H1 (cell line): ENCODE measurements at regions not wholly inside any gene's neighbourhood (a gene's known extent, or its start where the extent isn't known, plus 50 kb on each side); places are given as distances from the start of the nearest gene placed in this dataset.

Experiments
- CTCF ChIA-PET: fragments of 300-600 bp; sonication (Branson Sonifier 250); formaldehyde crosslinking; loops from one replicate; lab custom pipeline; 2021; ENCODE audit not compliant: partially characterized antibody; lab: Charles Lee
- POLR2A ChIA-PET: fragments of 300-600 bp; sonication (Branson Sonifier 250); formaldehyde crosslinking; loops from one replicate; lab custom pipeline; 2021; ENCODE audit warnings: inconsistent platforms; ENCODE audit not compliant: partially characterized antibody; lab: Charles Lee
- DNase-seq, 2 experiments: peaks; one replicate each; pipeline versions ENCODE4 v3.0.0 to v3.0.0-alpha.2; 2010 to 2022; ENCODE audit warnings: low spot score in 2 of 2, low read depth in 1 of 2, mixed read lengths in 1 of 2
- FAIRE-seq: peaks from 2 replicates; lab custom pipeline; 2011; peaks lifted over from hg19 to GRCh38; lab: Jason Lieb, UNC
- H2AFZ ChIP-seq: 2 replicates; pipeline ENCODE4 v1.8.1; 2012; ENCODE audit warnings: low read length, inconsistent platforms
- H2AK5ac ChIP-seq: 2 replicates; pipeline ENCODE4 v1.6.1; 2013; ENCODE audit warnings: low read depth, low read length
- H2BK120ac ChIP-seq: replicated peaks from 2 replicates; pipeline ENCODE3; 2013; ENCODE audit warnings: low read depth, low read length, inconsistent platforms
- H2BK12ac ChIP-seq: 2 replicates; pipeline ENCODE4 v1.6.1; 2013; ENCODE audit warnings: low read depth, low read length
- H2BK15ac ChIP-seq: 2 replicates; pipeline ENCODE4 v1.6.1; 2013; ENCODE audit warnings: low read length
- H2BK20ac ChIP-seq: 2 replicates; pipeline ENCODE4 v1.6.1; 2013; ENCODE audit warnings: low read length
- H2BK5ac ChIP-seq: 2 replicates; pipeline ENCODE4 v1.6.1; 2013; ENCODE audit warnings: low read depth, low read length
- H3K14ac ChIP-seq: 2 replicates; pipeline ENCODE4 v1.6.1; 2013; ENCODE audit warnings: inconsistent platforms; ENCODE audit not compliant: insufficient read length
- H3K18ac ChIP-seq: 2 replicates; pipeline ENCODE4 v1.6.1; 2013; ENCODE audit warnings: low read length; ENCODE audit errors: extremely low read depth
- H3K23ac ChIP-seq: 2 replicates; pipeline ENCODE4 v1.6.1; 2013; ENCODE audit warnings: inconsistent platforms; ENCODE audit not compliant: insufficient read length
- H3K23me2 ChIP-seq: 2 replicates; pipeline ENCODE4 v1.6.1; 2013; ENCODE audit warnings: low read depth, low read length
- H3K27ac ChIP-seq: 2 replicates; pipeline ENCODE4 v1.6.1; 2011; ENCODE audit warnings: low read depth, low read length, inconsistent platforms
- H3K27me3 ChIP-seq, 4 experiments: replicated peaks in 1 of 4; 1 replicate in 1 of 4; 2 replicates in 3 of 4; pipeline versions ENCODE4 v1.6.1 to v1.8.1; 2011 to 2013; ENCODE audit warnings: low read length in 3 of 4, mild to moderate bottlenecking in 3 of 4, inconsistent platforms in 2 of 4, mixed read lengths in 2 of 4, moderate library complexity in 1 of 4; ENCODE audit not compliant: control insufficient read depth in 3 of 4, insufficient read depth in 3 of 4; ENCODE audit errors: extremely low read depth in 1 of 4
- H3K36me3 ChIP-seq, 4 experiments: 2 replicates each; pipeline versions ENCODE4 v1.6.1 to v1.8.1; 2011 to 2013; ENCODE audit warnings: mild to moderate bottlenecking in 4 of 4, low read length in 3 of 4, moderate library complexity in 2 of 4, control low read depth in 1 of 4, inconsistent platforms in 1 of 4; ENCODE audit not compliant: insufficient read depth in 4 of 4, control insufficient read depth in 2 of 4
- H3K4ac ChIP-seq: replicated peaks from 2 replicates; pipeline ENCODE3; 2013; ENCODE audit warnings: low read length, low read depth, mixed read lengths, inconsistent platforms; ENCODE audit not compliant: insufficient read length
- H3K4me1 ChIP-seq, 4 experiments: replicated peaks in 1 of 4; 1 replicate in 1 of 4; 2 replicates in 3 of 4; pipeline versions ENCODE4 v1.6.1 to v1.8.1; 2011 to 2013; ENCODE audit warnings: low read length in 3 of 4, inconsistent platforms in 2 of 4, mixed read lengths in 1 of 4; ENCODE audit not compliant: insufficient read depth in 4 of 4, control insufficient read depth in 3 of 4
- H3K4me2 ChIP-seq, 2 experiments: 2 replicates each; pipeline versions ENCODE4 v1.6.1 to v1.8.1; 2011 to 2013; ENCODE audit warnings: low read depth in 2 of 2, low read length in 2 of 2, control low read depth in 1 of 2, inconsistent platforms in 1 of 2, mild to moderate bottlenecking in 1 of 2; ENCODE audit not compliant: insufficient read depth in 1 of 2
- H3K4me3 ChIP-seq, 4 experiments: fragments of 200-600, 300-600 bp in 1 of 4; sonication (generic), shearing (Covaris generic), sonication (Bioruptor Twin) in 1 of 4; 2 replicates each; pipeline versions ENCODE4 v1.5.1 to v1.8.1; 2011 to 2016; ENCODE audit warnings: low read length in 4 of 4, low read depth in 3 of 4, control low read depth in 2 of 4, inconsistent platforms in 2 of 4, mild to moderate bottlenecking in 2 of 4, mixed read lengths in 1 of 4, moderate library complexity in 1 of 4; ENCODE audit not compliant: insufficient read depth in 2 of 4; ENCODE audit errors: extremely low read depth in 1 of 4
- H3K56ac ChIP-seq: replicated peaks from 2 replicates; pipeline ENCODE3; 2013; ENCODE audit warnings: low read depth, mild to moderate bottlenecking, mixed read lengths, low read length, inconsistent platforms; ENCODE audit not compliant: insufficient read length
- H3K79me1 ChIP-seq: 2 replicates; pipeline ENCODE4 v1.6.1; 2013; ENCODE audit warnings: low read depth, low read length, control low read depth
- H3K79me2 ChIP-seq, 2 experiments: 2 replicates each; pipeline versions ENCODE4 v1.6.1 to v1.8.1; 2012 to 2013; ENCODE audit warnings: low read length in 2 of 2, mild to moderate bottlenecking in 2 of 2, inconsistent platforms in 1 of 2; ENCODE audit not compliant: insufficient read depth in 2 of 2, control insufficient read depth in 1 of 2
- H3K9ac ChIP-seq, 4 experiments: replicated peaks in 1 of 4; 1 replicate in 1 of 4; 2 replicates in 3 of 4; pipeline versions ENCODE4 v1.6.1 to v1.8.1; 2011 to 2013; ENCODE audit warnings: low read depth in 3 of 4, low read length in 3 of 4, control low read depth in 2 of 4, mild to moderate bottlenecking in 2 of 4, moderate library complexity in 2 of 4, inconsistent platforms in 1 of 4; ENCODE audit errors: extremely low read depth in 1 of 4
- H3K9me3 ChIP-seq, 2 experiments: 2 replicates each; pipeline versions ENCODE4 v1.6.1 to v1.8.1; 2012 to 2013; ENCODE audit warnings: mild to moderate bottlenecking in 2 of 2, moderate library complexity in 2 of 2, control low read depth in 1 of 2, inconsistent platforms in 1 of 2, low read depth in 1 of 2, low read length in 1 of 2, mixed read lengths in 1 of 2; ENCODE audit not compliant: insufficient read depth in 2 of 2
- H4K20me1 ChIP-seq, 2 experiments: replicated peaks in 1 of 2; 2 replicates each; pipeline versions ENCODE3 to v1.8.1; 2011 to 2013; ENCODE audit warnings: inconsistent platforms in 2 of 2, low read length in 2 of 2, mild to moderate bottlenecking in 1 of 2; ENCODE audit not compliant: insufficient read depth in 2 of 2, control insufficient read depth in 1 of 2
- H4K5ac ChIP-seq: 2 replicates; pipeline ENCODE4 v1.6.1; 2013; ENCODE audit warnings: low read length, low read depth, mixed read lengths, inconsistent platforms; ENCODE audit not compliant: insufficient read length
- H4K8ac ChIP-seq: 2 replicates; pipeline ENCODE4 v1.8.0; 2013; ENCODE audit warnings: mild to moderate bottlenecking, moderate library complexity, low read length, inconsistent platforms; ENCODE audit not compliant: insufficient read depth; ENCODE audit errors: extremely low read depth
- H4K91ac ChIP-seq: replicated peaks from 2 replicates; pipeline ENCODE3; 2013; ENCODE audit warnings: low read length, mixed read lengths, inconsistent platforms; ENCODE audit not compliant: insufficient read length
- CBX5 ChIP-seq: fragments of 300-800, 300-1000 bp; sonication (generic); IDR thresholded peaks from 2 replicates; pipeline ENCODE4 v1.7.1; 2016; ENCODE audit warnings: antibody characterized with exemption, low read length, low read depth
- EGR1 ChIP-seq: IDR thresholded peaks from 2 replicates; pipeline ENCODE4 v1.6.1; 2011; ENCODE audit warnings: low read depth, low read length, borderline replicate concordance
- GTF2F1 ChIP-seq: IDR thresholded peaks from 2 replicates; pipeline ENCODE4 v1.6.1; 2012; ENCODE audit warnings: low read depth, low read length, improper control_type of control experiment, borderline replicate concordance
- JUN ChIP-seq: IDR thresholded peaks from 2 replicates; pipeline ENCODE4 v1.6.1; 2011; ENCODE audit warnings: low read depth, mild to moderate bottlenecking, improper control_type of control experiment, low read length
- KDM1A ChIP-seq: fragments of 200-600, 300-600 bp; sonication (generic); IDR thresholded peaks from 2 replicates; pipeline ENCODE4 v1.7.1; 2016; ENCODE audit warnings: mild to moderate bottlenecking, low read length, borderline replicate concordance
- MAFK ChIP-seq: IDR thresholded peaks from 2 replicates; pipeline ENCODE4 v1.6.1; 2012; ENCODE audit warnings: low read depth, mild to moderate bottlenecking, improper control_type of control experiment, low read length
- NRF1 ChIP-seq: IDR thresholded peaks from 2 replicates; pipeline ENCODE4 v1.6.1; 2011; ENCODE audit warnings: mild to moderate bottlenecking, low read depth, low read length, improper control_type of control experiment
- RBBP5 ChIP-seq: IDR thresholded peaks from 2 replicates; pipeline ENCODE4 v1.7.1; 2012; ENCODE audit warnings: low read depth, mild to moderate bottlenecking, inconsistent platforms, low read length, moderate library complexity, borderline replicate concordance
- RNF2 ChIP-seq: fragments of 200-900, 300-1000 bp; sonication (generic); IDR thresholded peaks from 2 replicates; pipeline ENCODE4 v1.7.1; 2016; ENCODE audit warnings: borderline replicate concordance, low read depth, mild to moderate bottlenecking, antibody characterized with exemption, low read length; ENCODE audit not compliant: poor library complexity, severe bottlenecking; ENCODE audit errors: missing control alignments
- SIRT6 ChIP-seq: IDR thresholded peaks from one replicate; pipeline ENCODE4 v1.7.1; 2012; ENCODE audit warnings: low read length, inconsistent platforms
- SUZ12 ChIP-seq: fragments of 200-600 bp; sonication (generic); IDR thresholded peaks from 2 replicates; pipeline ENCODE4 v1.6.1; 2012; ENCODE audit warnings: mild to moderate bottlenecking, inconsistent platforms, low read length, moderate library complexity, mixed read lengths
- TBP ChIP-seq: IDR thresholded peaks from 2 replicates; pipeline ENCODE4 v1.6.1; 2011; ENCODE audit warnings: low read depth, low read length, improper control_type of control experiment
- TCF12 ChIP-seq: IDR thresholded peaks from 2 replicates; pipeline ENCODE4 v1.6.1; 2011; ENCODE audit warnings: low read depth, mild to moderate bottlenecking, low read length
- TEAD4 ChIP-seq: IDR thresholded peaks from 2 replicates; pipeline ENCODE4 v1.6.1; 2012; ENCODE audit warnings: low read depth, low read length, inconsistent platforms, mixed read lengths
- ZNF274 ChIP-seq: IDR thresholded peaks from 2 replicates; pipeline ENCODE4 v1.7.0; 2012; ENCODE audit warnings: low read length, borderline replicate concordance; ENCODE audit errors: extremely low read depth
- WGBS, 2 experiments: shearing (Covaris generic) in 1 of 2; methylation state at CpG; one replicate each; pipeline versions ENCODE4 v1.1.6 to v1.1.7; 2013 to 2015; ENCODE audit warnings: low lambda C conversion rate in 2 of 2, mixed read lengths in 2 of 2, inconsistent platforms in 1 of 2, low coverage in 1 of 2, missing lambda C conversion rate in 1 of 2; ENCODE audit not compliant: insufficient replicate concordance in 2 of 2, insufficient coverage in 1 of 2, insufficient read length in 1 of 2; ENCODE audit errors: extremely low coverage in 1 of 2, missing lambda C conversion rate in 1 of 2; 5-methylcytosine and 5-hydroxymethylcytosine counted together

GRCh38 chr2:181131584-181131983, 151.2 kb downstream of the UBE2E3 start:
- Histone ChIP-seq H3K23me2 (no peaks in the 10 kb centered on the region), H3K9ac (no peak overlapping the region), H2BK12ac (no peak overlapping the region), H3K36me3 (no peaks in the 10 kb centered on the region), H4K5ac (no peak overlapping the region), H3K9me3 (no peaks in the 10 kb centered on the region), H2BK20ac (no peak overlapping the region), H2BK15ac (no peak overlapping the region), H3K56ac (no peak overlapping the region), H3K27ac (no peak overlapping the region), H3K4ac (no peak overlapping the region), H3K4me1 (no peaks in the 10 kb centered on the region; a peak in 1 of 7 replicates), H3K4me2 (no peak overlapping the region), H3K79me2 (no peaks in the 10 kb centered on the region), H2BK5ac (no peak overlapping the region), H4K91ac (no peak overlapping the region), H2AFZ (0 out of 2 replicates have a peak overlapping the region, but pooled peaks have one; percentile 50), H3K14ac (no peak overlapping the region), H3K79me1 (no peaks in the 10 kb centered on the region), H3K18ac (no peak overlapping the region), H4K20me1 (no peaks in the 10 kb centered on the region), H4K8ac (no peak overlapping the region), H3K27me3 (no peaks in the 10 kb centered on the region), H2BK120ac (no peak overlapping the region), H3K23ac (no peak overlapping the region), H3K4me3 (no peak overlapping the region), H2AK5ac (no peak overlapping the region)
- no peak for FAIRE-seq
- DNase-seq = no peak
- 91% methylated on average over 2 of the region's 2 CpGs; no CpG with 5 or more reads in 1 of the 2 experiments for WGBS, 2 experiments
- POLR2A ChIA-PET = no interaction called here
- CTCF ChIA-PET = interaction anchor here (0.5 to 1.5 kb wide), 3 partner anchors 11 to 89 kb away, joined by 4 to 6 read pairs (median 5); no protein-coding TSS in a partner anchor
- no peak for TF ChIP-seq ZNF274
- TF ChIP-seq NRF1 = no peak
- TF ChIP-seq EGR1 = no peak
- no peak for TF ChIP-seq JUN
- TF ChIP-seq RNF2 = no peak
- no peak for TF ChIP-seq SUZ12
- TF ChIP-seq TBP = no peak
- TF ChIP-seq TCF12 = no peak
- TF ChIP-seq RBBP5 = no peak
- no peak for TF ChIP-seq MAFK
- TF ChIP-seq TEAD4 = no peak
- TF ChIP-seq CBX5 = no peak
- TF ChIP-seq GTF2F1 = no peak
- no peak for TF ChIP-seq KDM1A
- TF ChIP-seq SIRT6 = no peak
